GM12872 (cell line): ENCODE measurements at regions not wholly inside any gene's neighbourhood (a gene's known extent, or its start where the extent isn't known, plus 50 kb on each side); places are given as distances from the start of the nearest gene placed in this dataset.

Experiments
- CTCF ChIP-seq: IDR thresholded peaks from 3 replicates; pipeline ENCODE4 v1.5.1; 2011; ENCODE audit warnings: low read depth, mild to moderate bottlenecking, low read length, moderate library complexity; ENCODE audit not compliant: insufficient read depth

- TF ChIP-seq CTCF: no peak
Observed at GRCh38 chr16:87160234-87160636, 157.0 kb downstream of the C16orf95 start.

DNA sequence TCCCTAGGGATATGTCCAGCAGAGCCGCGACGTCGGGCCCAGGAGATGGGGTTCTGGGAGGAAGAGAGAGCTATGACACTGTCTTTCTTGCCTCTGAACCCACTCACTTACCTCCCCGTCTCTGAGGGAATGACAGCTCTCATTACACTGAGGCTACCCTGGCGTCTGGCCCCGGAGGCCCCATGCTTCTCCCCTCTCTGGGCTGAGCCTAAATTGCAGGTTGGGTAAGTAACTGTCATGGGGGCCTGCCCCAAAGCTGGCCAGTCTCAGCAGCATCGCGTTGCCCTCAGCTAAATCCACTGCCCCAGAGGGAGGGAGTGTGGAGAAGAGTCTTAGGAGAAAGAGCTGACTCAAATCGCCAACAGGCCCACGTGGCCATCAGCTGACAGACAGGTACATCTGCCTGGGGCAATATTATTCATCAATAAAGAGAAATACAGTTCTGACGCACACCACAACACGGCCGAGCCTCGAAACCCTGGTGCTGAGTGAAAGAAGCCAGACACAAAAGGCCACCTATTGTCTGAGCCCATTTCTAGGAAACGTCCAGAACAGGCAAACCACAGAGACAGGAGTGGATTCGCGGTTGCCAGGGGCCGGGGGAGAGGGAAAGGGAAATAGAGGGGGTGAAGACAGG is 156.4 kb downstream of the C16orf95 start:
- no peak for TF ChIP-seq CTCF

DNA sequence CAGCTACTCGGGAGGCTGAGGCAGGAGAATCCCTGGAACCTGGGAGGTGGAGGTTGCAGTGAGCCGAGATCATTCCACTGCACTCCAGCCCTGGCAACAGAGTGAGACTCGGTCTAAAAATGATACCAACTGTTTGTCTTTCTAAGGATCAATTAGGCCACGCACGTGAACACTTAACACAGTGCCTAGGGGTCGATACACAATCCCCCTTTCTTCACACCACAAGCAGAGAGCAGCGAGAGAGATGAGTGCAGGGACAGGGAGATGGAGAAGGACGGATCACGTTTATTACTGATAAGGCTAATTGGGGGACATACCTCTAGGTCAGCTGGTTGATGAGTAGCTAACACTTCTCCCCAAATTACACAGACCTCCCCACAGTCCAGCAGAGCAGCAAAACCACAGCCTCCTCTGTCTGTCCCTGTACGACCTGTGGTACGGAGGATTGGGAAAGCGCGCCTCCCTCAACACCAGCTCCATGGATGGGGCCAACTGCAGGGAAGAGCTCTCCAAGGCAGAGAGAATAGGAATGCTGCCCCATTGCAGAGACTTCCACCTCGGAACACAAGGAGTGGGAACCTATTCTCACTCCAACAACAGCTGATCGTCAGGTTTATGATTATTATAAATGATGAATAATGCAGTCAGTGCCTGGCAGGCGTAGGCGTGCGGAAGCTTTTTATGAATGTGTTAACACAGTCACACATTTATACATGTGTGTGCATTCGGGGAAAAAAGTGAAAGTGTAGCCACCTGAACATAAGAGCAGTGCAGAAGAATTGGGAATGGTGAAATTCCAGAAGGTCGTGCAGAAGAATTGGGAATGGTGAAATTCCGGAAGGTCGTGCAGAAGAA is 155.1 kb downstream of the C16orf95 start:
- TF ChIP-seq CTCF: no peak

- TF ChIP-seq CTCF: no peak
Observed at GRCh38 chr16:87163637-87164036, 153.6 kb downstream of the C16orf95 start.

GRCh38 chr16:87165151-87165550 is 152.0 kb downstream of the C16orf95 start:
- TF ChIP-seq CTCF: no peak

DNA sequence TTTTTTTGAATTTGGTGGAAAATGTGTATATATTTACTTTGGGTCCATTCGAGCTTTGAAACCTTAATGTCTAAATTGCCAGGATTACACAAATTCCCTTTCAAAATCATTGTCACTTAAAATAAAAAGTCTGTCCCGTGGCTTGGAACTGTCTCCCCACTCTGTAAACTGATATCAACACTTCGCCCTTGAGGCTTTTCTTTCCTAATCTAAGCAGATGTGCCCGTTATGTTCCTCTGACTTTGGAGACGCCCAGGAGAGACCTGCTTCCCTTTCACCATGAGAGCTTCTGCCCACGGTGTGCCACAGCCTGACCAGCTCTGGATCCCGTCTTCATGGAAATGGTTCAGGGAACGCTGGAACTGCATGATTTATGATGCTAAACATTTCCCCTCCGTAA is 151.3 kb downstream of the C16orf95 start:
- no peak for TF ChIP-seq CTCF

DNA sequence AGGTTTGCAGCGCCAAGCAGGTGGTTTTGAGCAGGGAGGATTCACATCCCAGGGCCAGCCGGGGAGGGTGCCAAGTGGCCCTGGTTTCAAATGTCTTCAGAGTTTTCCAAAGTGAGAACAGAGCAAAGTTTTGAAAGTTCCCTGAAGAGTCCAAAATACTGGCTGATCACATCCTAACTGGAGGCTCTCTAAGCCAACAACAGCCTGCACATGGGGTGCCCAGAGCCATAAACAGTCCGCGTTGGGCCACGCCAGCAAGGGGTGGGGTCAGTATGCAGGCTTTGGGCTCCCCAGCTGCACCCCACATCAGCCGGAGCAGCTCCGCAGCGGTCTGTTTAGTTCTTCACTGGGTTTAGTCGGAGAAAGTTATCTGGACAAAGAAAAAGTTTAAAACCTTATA is 150.9 kb downstream of the C16orf95 start:
- TF ChIP-seq CTCF: no peak
